ENCODE measurements at regions not wholly inside any gene's neighbourhood (a gene's known extent, or its start where the extent isn't known, plus 50 kb on each side); places are given as distances from the start of the nearest gene placed in this dataset.

DNA sequence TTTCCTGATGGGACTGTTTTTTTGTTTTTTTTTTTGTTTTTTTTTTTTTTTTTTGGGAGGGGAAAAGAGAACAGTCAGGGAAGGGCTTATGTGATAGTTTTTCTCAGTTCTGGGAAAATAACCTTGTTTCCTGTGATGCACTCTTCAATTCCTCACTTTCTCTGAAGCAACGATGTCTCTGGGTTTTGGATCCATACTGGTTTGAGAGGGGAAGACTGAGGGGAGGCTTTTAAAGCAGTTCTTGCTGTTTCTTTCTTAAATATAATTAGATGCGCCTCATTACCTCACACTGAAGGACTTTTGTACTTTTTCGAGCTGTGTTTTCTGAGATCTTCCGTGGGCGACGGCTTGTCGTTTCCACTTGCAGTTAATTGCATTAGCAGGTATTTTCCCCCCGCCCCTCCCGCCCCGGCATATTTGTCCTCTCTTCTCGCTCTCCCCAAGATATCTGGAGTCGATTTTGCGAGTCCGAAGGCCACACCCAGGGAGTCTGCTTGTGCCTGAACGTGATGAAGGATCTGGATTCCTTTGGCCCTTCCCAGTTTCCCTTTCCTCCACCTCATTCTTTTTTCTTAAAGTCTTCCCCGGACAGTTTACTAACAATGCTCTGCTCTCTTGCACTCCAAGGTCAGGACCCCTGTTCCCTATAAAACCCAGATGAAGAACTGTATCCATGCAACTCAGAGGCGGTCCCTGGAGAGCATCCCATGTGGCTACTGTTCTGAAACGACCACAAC lies 125.2 kb upstream of the ZFHX3 start:
- H2AFZ ChIP-seq (ENCODE audit: control insufficient read depth, low read depth, low read length), result no peak overlapping the region

More for the DNA sequence above, 125.2 kb upstream of the ZFHX3 start:
- DNase-seq (ENCODE audit: low read depth, low spot score) (no peak), FAIRE-seq (no peak), ATAC-seq (no peak)
- no peak overlapping the region for H3K4me2 ChIP-seq (ENCODE audit: control insufficient read depth, insufficient read depth)
- no peaks in the 10 kb centered on the region for H3K4me1 ChIP-seq (ENCODE audit: control insufficient read depth, insufficient read depth, low read length)
- no peak for TF ChIP-seq MEF2B (IDR thresholded peaks at IDR 0.05; ENCODE audit: partially characterized antibody, poor library complexity, severe bottlenecking)
- TF ChIP-seq USF2 (IDR thresholded peaks at IDR 0.05; ENCODE audit: borderline replicate concordance, low read depth, low read length), result no peak
- TF ChIP-seq SMAD5 (IDR thresholded peaks at IDR 0.05; ENCODE audit: low read depth), result no peak
- TF ChIP-seq CBX5 (IDR thresholded peaks at IDR 0.05; ENCODE audit: low read depth), result no peak
- no peak for TF ChIP-seq EED (IDR thresholded peaks at IDR 0.05; ENCODE audit: low read depth)
- no peak for TF ChIP-seq NRF1 (conservative IDR thresholded peaks at IDR 0.05; ENCODE audit: low read depth, low read length)
- TF ChIP-seq PML (IDR thresholded peaks at IDR 0.05; ENCODE audit: low read length), result no peak
- no peak for TF ChIP-seq CBX3 (IDR thresholded peaks at IDR 0.05; ENCODE audit: borderline replicate concordance, low read depth)
- no peak for TF ChIP-seq MYC (IDR thresholded peaks at IDR 0.05; ENCODE audit: insufficient read depth, insufficient read length, insufficient replicate concordance, low read length, severe bottlenecking)
- TF ChIP-seq RFX5 (IDR thresholded peaks at IDR 0.05; ENCODE audit: low read depth, low read length), result no peak
- TF ChIP-seq FOS (IDR thresholded peaks at IDR 0.05; ENCODE audit: borderline replicate concordance, extremely low read depth, insufficient read length), result no peak
- no peak for TF ChIP-seq IRF5 (IDR thresholded peaks at IDR 0.05; ENCODE audit: borderline replicate concordance)
- no peak for TF ChIP-seq ATF2 (IDR thresholded peaks at IDR 0.05; ENCODE audit: low read length)
- TF ChIP-seq NR2C2 (IDR thresholded peaks at IDR 0.05; ENCODE audit: borderline replicate concordance, control insufficient read depth, insufficient read length, low read depth), result no peak
- no peak for TF ChIP-seq HDGF (IDR thresholded peaks at IDR 0.05)
- CTCF ChIA-PET, result no interaction called here
- SMC1A ChIA-PET (ENCODE audit: uncharacterized antibody, unreplicated experiment), result no interaction called here
- no peak overlapping the region for H3K27ac ChIP-seq (ENCODE audit: control insufficient read depth, insufficient read depth)
- no peak overlapping the region for H3K4me3 ChIP-seq
- 55% methylated on average over 17 of the region's 18 CpGs for WGBS (ENCODE audit: insufficient coverage, insufficient replicate concordance, low lambda C conversion rate, missing lambda C conversion rate)
- H3K79me2 ChIP-seq (ENCODE audit: control insufficient read depth, insufficient read depth, low read length), result no peaks in the 10 kb centered on the region
- in situ Hi-C loops (cut with MboI) (no loop called here), intact Hi-C loops (cut with micrococcal nuclease; ENCODE audit: unreplicated experiment) (no loop called here)
- no peaks in the 10 kb centered on the region for H4K20me1 ChIP-seq (ENCODE audit: control insufficient read depth, insufficient read depth)
- POLR2A ChIA-PET, result no interaction called here
- BruUV-seq (replicated peaks), result no TSS peak
- no peaks in the 10 kb centered on the region for H3K9me3 ChIP-seq (replicated peaks; ENCODE audit: control insufficient read depth, insufficient read depth, low read length)
- no peaks in the 10 kb centered on the region for H3K36me3 ChIP-seq (ENCODE audit: control insufficient read depth in 2 of 2, insufficient read depth in 2 of 2, low read length in 1 of 2)
- no peak overlapping the region for H3K9ac ChIP-seq (ENCODE audit: control insufficient read depth, insufficient read depth, low read length)
- RAD21 ChIA-PET (ENCODE audit: unreplicated experiment), result interaction anchor here (0.7 kb wide), 1 partner anchor 149 kb away, joined by 4 read pairs; no protein-coding TSS in a partner anchor
- no peaks in the 10 kb centered on the region for H3K27me3 ChIP-seq (replicated peaks in 1 of 2; ENCODE audit: control insufficient read depth in 2 of 2, insufficient read depth in 2 of 2, low read length in 1 of 2)
